ENCODE measurements at regions not wholly inside any gene's neighbourhood (a gene's known extent, or its start where the extent isn't known, plus 50 kb on each side); places are given as distances from the start of the nearest gene placed in this dataset.

DNA sequence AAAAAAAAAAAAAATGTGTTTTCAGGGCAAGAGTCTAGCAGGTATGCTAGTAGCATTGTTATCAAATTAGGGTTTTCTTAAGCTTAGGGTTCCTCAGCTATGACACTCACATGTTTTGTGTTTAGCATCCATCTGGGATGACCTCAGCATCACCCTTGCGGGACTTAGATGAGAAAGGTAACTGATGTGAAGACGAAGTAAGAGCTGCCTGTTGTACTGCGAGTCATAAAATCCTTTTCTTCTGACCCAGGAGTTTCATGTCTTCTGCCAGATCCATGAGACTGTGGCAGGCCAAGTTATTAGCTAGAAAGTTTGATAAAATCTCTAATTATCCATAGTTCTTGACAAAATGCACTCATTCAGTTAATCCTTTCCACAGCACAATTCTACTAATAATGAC is 1251.1 kb downstream of the AMY1C start:
- Histone ChIP-seq H3K27me3 (ENCODE audit: low read depth) (no peaks in the 10 kb centered on the region), H3K4me1 (no peaks in the 10 kb centered on the region), H3K36me3 (no peaks in the 10 kb centered on the region), H3K9me3 (replicated peaks) (peaks cover 32% of the 10 kb centered on the region), H3K27ac (replicated peaks) (no peak overlapping the region), H3K4me3 (no peak overlapping the region)
- intact Hi-C loops (cut with micrococcal nuclease) = no loop called here
- no peak for DNase-seq
- TF ChIP-seq, protein P1, sequence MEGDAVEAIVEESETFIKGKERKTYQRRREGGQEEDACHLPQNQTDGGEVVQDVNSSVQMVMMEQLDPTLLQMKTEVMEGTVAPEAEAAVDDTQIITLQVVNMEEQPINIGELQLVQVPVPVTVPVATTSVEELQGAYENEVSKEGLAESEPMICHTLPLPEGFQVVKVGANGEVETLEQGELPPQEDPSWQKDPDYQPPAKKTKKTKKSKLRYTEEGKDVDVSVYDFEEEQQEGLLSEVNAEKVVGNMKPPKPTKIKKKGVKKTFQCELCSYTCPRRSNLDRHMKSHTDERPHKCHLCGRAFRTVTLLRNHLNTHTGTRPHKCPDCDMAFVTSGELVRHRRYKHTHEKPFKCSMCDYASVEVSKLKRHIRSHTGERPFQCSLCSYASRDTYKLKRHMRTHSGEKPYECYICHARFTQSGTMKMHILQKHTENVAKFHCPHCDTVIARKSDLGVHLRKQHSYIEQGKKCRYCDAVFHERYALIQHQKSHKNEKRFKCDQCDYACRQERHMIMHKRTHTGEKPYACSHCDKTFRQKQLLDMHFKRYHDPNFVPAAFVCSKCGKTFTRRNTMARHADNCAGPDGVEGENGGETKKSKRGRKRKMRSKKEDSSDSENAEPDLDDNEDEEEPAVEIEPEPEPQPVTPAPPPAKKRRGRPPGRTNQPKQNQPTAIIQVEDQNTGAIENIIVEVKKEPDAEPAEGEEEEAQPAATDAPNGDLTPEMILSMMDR (IDR thresholded peaks at IDR 0.05; ENCODE audit: borderline replicate concordance) = no peak

DNA sequence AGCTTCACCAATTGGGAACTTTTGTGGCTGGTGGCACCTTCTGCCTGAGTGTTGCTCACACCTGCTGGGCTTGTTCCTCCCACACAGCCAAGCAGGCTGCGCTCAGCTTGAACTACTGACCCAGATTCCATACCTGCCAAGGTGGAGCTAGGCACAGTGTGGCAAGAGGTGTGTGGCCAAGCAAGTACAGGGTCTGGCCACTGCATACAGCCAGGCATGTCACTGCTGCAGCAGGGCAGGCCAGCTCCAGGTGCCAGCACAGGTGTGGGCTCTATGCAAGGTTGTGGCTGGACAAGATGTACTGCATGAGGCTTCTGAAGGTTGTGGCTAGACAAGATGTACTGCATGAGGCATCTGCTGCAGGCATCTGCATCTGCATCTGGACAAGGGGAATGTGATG is 1254.8 kb downstream of the AMY1C start:
- no peaks in the 10 kb centered on the region for H3K27me3 ChIP-seq (ENCODE audit: low read depth)
- H3K36me3 ChIP-seq = no peaks in the 10 kb centered on the region
- no peak overlapping the region for H3K4me3 ChIP-seq
- no peak overlapping the region for H3K27ac ChIP-seq (replicated peaks)
- no peaks in the 10 kb centered on the region for H3K4me1 ChIP-seq
- DNase-seq = no peak
- TF ChIP-seq, protein P1 (IDR thresholded peaks at IDR 0.05; ENCODE audit: borderline replicate concordance) = no peak
- intact Hi-C loops (cut with micrococcal nuclease) = no loop called here
- H3K9me3 ChIP-seq (replicated peaks) = peaks cover 29% of the 10 kb centered on the region

DNA sequence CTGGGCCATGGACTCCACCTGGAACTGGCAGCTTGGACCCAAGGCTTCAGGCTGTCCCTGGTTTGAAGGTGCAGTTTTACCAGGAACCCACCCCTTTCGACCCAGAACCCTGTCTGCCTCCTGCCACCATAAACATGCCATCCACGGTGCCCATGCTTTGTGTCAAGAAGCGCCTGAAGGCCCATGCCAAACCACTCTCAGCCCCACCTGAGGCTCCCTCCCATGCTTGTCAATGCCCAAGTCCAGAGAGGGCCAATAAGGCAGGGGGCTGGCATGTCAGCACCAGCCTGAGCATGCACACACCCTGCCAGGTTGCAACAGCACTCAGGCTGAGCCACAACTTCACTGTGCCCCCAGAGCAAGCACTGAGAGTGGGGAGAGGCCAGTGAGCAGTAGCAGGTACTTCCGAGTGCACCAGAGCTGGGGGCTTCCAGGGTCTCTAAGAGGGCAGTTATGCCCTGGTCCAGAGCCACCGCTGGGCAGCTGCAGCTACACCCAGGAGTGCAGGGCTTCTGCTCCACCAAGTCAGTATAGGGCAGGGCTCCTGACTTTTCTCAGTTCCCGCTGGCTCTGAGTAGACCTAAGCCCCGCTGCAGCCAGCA is 1256.0 kb downstream of the AMY1C start:
- no peak overlapping the region for H3K4me3 ChIP-seq
- no peak for DNase-seq
- no peak overlapping the region for H3K27ac ChIP-seq (replicated peaks)
- no peaks in the 10 kb centered on the region for H3K36me3 ChIP-seq
- peaks cover 20% of the 10 kb centered on the region for H3K9me3 ChIP-seq (replicated peaks)
- H3K4me1 ChIP-seq = no peaks in the 10 kb centered on the region
- intact Hi-C loops (cut with micrococcal nuclease) = no loop called here
- TF ChIP-seq, protein P1 (IDR thresholded peaks at IDR 0.05; ENCODE audit: borderline replicate concordance) = no peak
- no peaks in the 10 kb centered on the region for H3K27me3 ChIP-seq (ENCODE audit: low read depth)

DNA sequence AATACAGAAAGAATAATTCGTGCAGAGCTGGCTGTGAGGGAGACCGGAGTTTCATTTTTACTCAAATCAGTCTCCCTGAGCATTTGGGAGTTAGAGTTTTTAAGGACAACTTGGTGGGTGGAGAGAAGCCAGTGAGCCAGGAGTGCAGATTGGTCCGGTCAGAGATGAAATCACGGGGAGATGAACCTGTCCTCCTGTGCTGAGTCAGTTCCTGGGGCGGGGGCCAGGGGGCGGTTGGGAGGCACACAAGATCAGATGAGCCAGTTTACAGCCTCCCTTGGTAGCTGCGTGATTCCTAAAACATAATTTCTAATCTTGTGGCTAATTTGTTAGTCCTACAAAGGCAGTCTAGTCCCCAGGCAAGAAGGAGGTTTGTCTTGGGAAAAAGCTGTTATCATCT is 1267.9 kb downstream of the AMY1C start:
- Histone ChIP-seq H3K9me3 (replicated peaks) (no peaks in the 10 kb centered on the region), H3K36me3 (no peaks in the 10 kb centered on the region), H3K4me1 (no peaks in the 10 kb centered on the region), H3K27ac (replicated peaks) (no peak overlapping the region), H3K27me3 (ENCODE audit: low read depth) (no peaks in the 10 kb centered on the region), H3K4me3 (no peak overlapping the region)
- DNase-seq = no peak
- intact Hi-C loops (cut with micrococcal nuclease) = no loop called here
- TF ChIP-seq, protein P1 (IDR thresholded peaks at IDR 0.05; ENCODE audit: borderline replicate concordance) = no peak

DNA sequence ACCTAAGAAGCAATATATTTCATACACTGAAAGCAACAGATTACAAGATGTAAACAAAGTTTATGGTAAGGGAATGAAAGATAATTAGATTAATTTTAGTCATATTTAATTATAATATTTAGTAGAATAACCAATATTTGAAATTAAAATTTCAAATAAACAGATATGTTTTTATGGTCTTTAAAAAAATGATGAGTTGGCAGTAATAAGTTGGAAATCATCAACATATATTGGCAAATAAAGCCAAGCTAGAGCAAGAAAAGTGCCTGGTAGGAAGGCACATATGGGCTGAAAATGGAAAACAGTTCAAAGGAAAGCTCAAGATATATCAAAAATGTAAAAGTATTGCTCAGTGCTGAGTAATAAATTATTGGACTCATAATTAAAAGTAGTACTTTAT is 1274.0 kb downstream of the AMY1C start:
- H3K9me3 ChIP-seq (replicated peaks) = no peaks in the 10 kb centered on the region
- no peaks in the 10 kb centered on the region for H3K4me1 ChIP-seq
- DNase-seq = no peak
- H3K4me3 ChIP-seq = no peak overlapping the region
- H3K36me3 ChIP-seq = no peaks in the 10 kb centered on the region
- no peak overlapping the region for H3K27ac ChIP-seq (replicated peaks)
- intact Hi-C loops (cut with micrococcal nuclease) = no loop called here
- TF ChIP-seq, protein P1 (IDR thresholded peaks at IDR 0.05; ENCODE audit: borderline replicate concordance) = no peak
- H3K27me3 ChIP-seq (ENCODE audit: low read depth) = no peaks in the 10 kb centered on the region

Data from left ventricle myocardium inferior (tissue), 1 donor.